GM23338 (cell line): ENCODE measurements at regions not wholly inside any gene's neighbourhood (a gene's known extent, or its start where the extent isn't known, plus 50 kb on each side); places are given as distances from the start of the nearest gene placed in this dataset.

ENCODE experiments used
- ATAC-seq: fragments of 200-7000 bp; cut with Tn5 transposase; 3 replicates; pipeline ENCODE4 v1.9.1; 2020
- DNase-seq: peaks from one replicate; pipeline ENCODE4 v3.0.0-alpha.2; 2015; ENCODE audit warnings: low spot score
- H2AFZ ChIP-seq: fragments of 200-600 bp; sonication (generic); 2 replicates; pipeline ENCODE4 v1.8.0; 2016; ENCODE audit warnings: antibody characterized with exemption, mild to moderate bottlenecking, moderate library complexity
- H3F3A ChIP-seq: fragments of 200-600 bp; sonication (generic); replicated peaks from 2 replicates; pipeline ENCODE4 v1.8.0; 2017; ENCODE audit warnings: antibody characterized with exemption, mixed run types, low read depth
- H3K27ac ChIP-seq: fragments of 200-600 bp; sonication (generic); 2 replicates; pipeline ENCODE4 v1.6.1; 2016; ENCODE audit warnings: low read depth
- H3K27me3 ChIP-seq: fragments of 200-600 bp; sonication (generic); 2 replicates; pipeline ENCODE4 v1.8.0; 2016; ENCODE audit warnings: mild to moderate bottlenecking, mixed run types, moderate library complexity; ENCODE audit not compliant: insufficient read depth
- H3K36me3 ChIP-seq: fragments of 200-600 bp; sonication (generic); 2 replicates; pipeline ENCODE4 v1.8.0; 2016; ENCODE audit warnings: mild to moderate bottlenecking; ENCODE audit not compliant: insufficient read depth
- H3K4me1 ChIP-seq: fragments of 200-600 bp; sonication (generic); 2 replicates; pipeline ENCODE4 v1.8.0; 2016; ENCODE audit warnings: mild to moderate bottlenecking, moderate library complexity; ENCODE audit not compliant: insufficient read depth
- H3K4me2 ChIP-seq: fragments of 200-600 bp; sonication (generic); 2 replicates; pipeline ENCODE4 v1.7.1; 2017; ENCODE audit warnings: mixed run types
- H3K4me3 ChIP-seq: fragments of 200-600 bp; sonication (generic); 2 replicates; pipeline ENCODE4 v1.6.1; 2016; ENCODE audit warnings: mixed run types
- H3K79me2 ChIP-seq: fragments of 200-600 bp; sonication (generic); replicated peaks from 2 replicates; pipeline ENCODE4 v1.8.0; 2017; ENCODE audit warnings: mild to moderate bottlenecking; ENCODE audit not compliant: insufficient read depth
- H3K9me2 ChIP-seq: fragments of 200-600 bp; sonication (generic); 2 replicates; pipeline ENCODE4 v1.8.0; 2017; ENCODE audit not compliant: insufficient read depth
- H4K20me1 ChIP-seq: fragments of 200-600 bp; sonication (generic); replicated peaks from 2 replicates; pipeline ENCODE4 v1.8.0; 2017; ENCODE audit warnings: mild to moderate bottlenecking; ENCODE audit not compliant: insufficient read depth
- H3K27ac Mint-ChIP-seq: 2 replicates; pipeline ENCODE4 v1.8.0; 2020; ENCODE audit warnings: inconsistent platforms, mild to moderate bottlenecking, moderate library complexity, mixed read lengths
- H3K27me3 Mint-ChIP-seq: 3 replicates; pipeline ENCODE4 v1.8.0; 2022; ENCODE audit warnings: low read depth, mild to moderate bottlenecking, moderate library complexity, mixed read lengths, inconsistent platforms; ENCODE audit not compliant: insufficient read depth, poor library complexity
- H3K36me3 Mint-ChIP-seq: 3 replicates; pipeline ENCODE4 v1.8.0; 2021; ENCODE audit warnings: low read depth, mild to moderate bottlenecking, inconsistent platforms, moderate library complexity, mixed read lengths
- H3K4me1 Mint-ChIP-seq: 3 replicates; pipeline ENCODE4 v1.8.0; 2020; ENCODE audit warnings: mild to moderate bottlenecking, inconsistent platforms, mixed read lengths
- H3K4me3 Mint-ChIP-seq: 3 replicates; pipeline ENCODE4 v1.8.0; 2021; ENCODE audit warnings: moderate library complexity, mild to moderate bottlenecking, inconsistent platforms, mixed read lengths
- H3K9me3 Mint-ChIP-seq: 3 replicates; pipeline ENCODE4 v1.8.0; 2020; ENCODE audit warnings: moderate library complexity, mild to moderate bottlenecking, inconsistent platforms, mixed read lengths
- CREB1 ChIP-seq: fragments of 250-450 bp; sonication (Bioruptor Pico); IDR thresholded peaks from 2 replicates; pipeline ENCODE4 v1.5.0; 2020; ENCODE audit warnings: low read depth, mild to moderate bottlenecking, moderate library complexity
- EZH2 ChIP-seq: fragments of 200-600 bp; sonication (generic); IDR thresholded peaks from one replicate; pipeline ENCODE4 v1.8.0; 2017; ENCODE audit warnings: antibody characterized with exemption, mild to moderate bottlenecking, low read depth; ENCODE audit not compliant: unreplicated experiment
- EZH2phosphoT487 ChIP-seq: fragments of 200-600 bp; sonication (generic); IDR thresholded peaks from one replicate; pipeline ENCODE4 v1.8.1; 2018; ENCODE audit warnings: antibody characterized with exemption; ENCODE audit not compliant: unreplicated experiment
- JUNB ChIP-seq: IDR thresholded peaks from one replicate; pipeline ENCODE4 v1.6.1; 2016; ENCODE audit warnings: antibody characterized with exemption; ENCODE audit not compliant: unreplicated experiment
- NANOG ChIP-seq: IDR thresholded peaks from 2 replicates; pipeline ENCODE4 v1.6.1; 2016; ENCODE audit warnings: antibody characterized with exemption, borderline replicate concordance
- POLR2AphosphoS5 ChIP-seq: IDR thresholded peaks from 2 replicates; pipeline ENCODE4 v1.6.1; 2016; ENCODE audit warnings: antibody characterized with exemption, low read depth
- STAT1 ChIP-seq: IDR thresholded peaks from one replicate; pipeline ENCODE4 v1.6.1; 2016; ENCODE audit warnings: antibody characterized with exemption; ENCODE audit not compliant: unreplicated experiment
- ZNF114 ChIP-seq: fragments of 250-450 bp; sonication (Bioruptor Pico); IDR thresholded peaks from 2 replicates; pipeline ENCODE4 v1.5.0; 2020; ENCODE audit warnings: mild to moderate bottlenecking, moderate library complexity
- ZNF331 ChIP-seq: fragments of 250-450 bp; sonication (Bioruptor Pico); IDR thresholded peaks from 2 replicates; pipeline ENCODE4 v1.5.0; 2020; ENCODE audit warnings: low read depth, mild to moderate bottlenecking, moderate library complexity
- TF ChIP-seq, protein P1 (sequence below): IDR thresholded peaks from 2 replicates; pipeline ENCODE4 v1.6.1; 2016; ENCODE audit warnings: antibody characterized with exemption
- TF ChIP-seq, protein P2 (sequence below): fragments of 250-450 bp; sonication (Bioruptor Pico); IDR thresholded peaks from 2 replicates; pipeline ENCODE4 v1.5.0; 2020; ENCODE audit warnings: mild to moderate bottlenecking, moderate library complexity
- TF ChIP-seq, protein P3 (sequence below), 2 experiments: fragments of 200-600 bp in 1 of 2; sonication (generic) in 1 of 2; conservative IDR thresholded peaks; 2 replicates each; pipeline versions ENCODE4 v1.5.1 to v1.6.1; 2016 to 2017; ENCODE audit warnings: antibody characterized with exemption in 2 of 2, low read depth in 2 of 2, mild to moderate bottlenecking in 2 of 2, moderate library complexity in 1 of 2
- TF ChIP-seq, protein P4 (sequence below): IDR thresholded peaks from one replicate; pipeline ENCODE4 v1.6.1; 2018; ENCODE audit warnings: antibody characterized with exemption; ENCODE audit not compliant: unreplicated experiment

DNA sequence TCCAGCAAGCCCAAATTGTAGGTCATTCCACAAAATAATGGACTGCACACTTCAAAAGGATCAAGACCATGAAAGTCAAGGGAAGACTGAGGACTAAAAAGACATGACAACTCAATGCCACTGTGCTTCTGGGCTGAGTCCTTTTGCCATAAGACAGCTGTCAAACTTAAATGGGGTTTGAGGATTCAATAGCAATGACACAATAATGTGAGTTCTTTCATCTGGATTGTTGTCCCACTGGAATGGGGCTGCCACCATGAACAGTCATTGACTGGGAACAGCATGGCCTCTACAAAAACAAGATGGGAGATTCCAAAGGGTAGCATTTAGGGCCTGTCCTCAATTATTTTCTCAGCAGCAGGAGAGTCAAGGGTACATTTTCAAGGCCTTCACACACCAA is 118.5 kb downstream of the EN1 start:
- H3K4me1 Mint-ChIP-seq: no peaks in the 10 kb centered on the region
- peaks cover 27% of the 10 kb centered on the region; the same call in 1 of the 2 replicates for H3K9me2 ChIP-seq
- no peaks in the 10 kb centered on the region for H3K27me3 ChIP-seq
- no peak for ATAC-seq
- H3F3A ChIP-seq: no peaks in the 10 kb centered on the region
- no peaks in the 10 kb centered on the region for H3K4me1 ChIP-seq
- H2AFZ ChIP-seq: no peak overlapping the region
- H3K4me3 Mint-ChIP-seq: no peak overlapping the region
- no peaks in the 10 kb centered on the region for H3K79me2 ChIP-seq
- H3K4me2 ChIP-seq: no peak overlapping the region
- H3K27ac ChIP-seq: no peak overlapping the region
- DNase-seq: no peak
- TF ChIP-seq EZH2phosphoT487 (no peak), NANOG (no peak), STAT1 (no peak), CREB1 (CRISPR knock-in tag) (no peak), ZNF331 (no peak), POLR2AphosphoS5 (no peak), ZNF114 (CRISPR knock-in tag) (no peak), EZH2 (no peak), JUNB (no peak)
- TF ChIP-seq, protein P1, sequence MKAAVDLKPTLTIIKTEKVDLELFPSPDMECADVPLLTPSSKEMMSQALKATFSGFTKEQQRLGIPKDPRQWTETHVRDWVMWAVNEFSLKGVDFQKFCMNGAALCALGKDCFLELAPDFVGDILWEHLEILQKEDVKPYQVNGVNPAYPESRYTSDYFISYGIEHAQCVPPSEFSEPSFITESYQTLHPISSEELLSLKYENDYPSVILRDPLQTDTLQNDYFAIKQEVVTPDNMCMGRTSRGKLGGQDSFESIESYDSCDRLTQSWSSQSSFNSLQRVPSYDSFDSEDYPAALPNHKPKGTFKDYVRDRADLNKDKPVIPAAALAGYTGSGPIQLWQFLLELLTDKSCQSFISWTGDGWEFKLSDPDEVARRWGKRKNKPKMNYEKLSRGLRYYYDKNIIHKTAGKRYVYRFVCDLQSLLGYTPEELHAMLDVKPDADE: no peak
- TF ChIP-seq, protein P2, sequence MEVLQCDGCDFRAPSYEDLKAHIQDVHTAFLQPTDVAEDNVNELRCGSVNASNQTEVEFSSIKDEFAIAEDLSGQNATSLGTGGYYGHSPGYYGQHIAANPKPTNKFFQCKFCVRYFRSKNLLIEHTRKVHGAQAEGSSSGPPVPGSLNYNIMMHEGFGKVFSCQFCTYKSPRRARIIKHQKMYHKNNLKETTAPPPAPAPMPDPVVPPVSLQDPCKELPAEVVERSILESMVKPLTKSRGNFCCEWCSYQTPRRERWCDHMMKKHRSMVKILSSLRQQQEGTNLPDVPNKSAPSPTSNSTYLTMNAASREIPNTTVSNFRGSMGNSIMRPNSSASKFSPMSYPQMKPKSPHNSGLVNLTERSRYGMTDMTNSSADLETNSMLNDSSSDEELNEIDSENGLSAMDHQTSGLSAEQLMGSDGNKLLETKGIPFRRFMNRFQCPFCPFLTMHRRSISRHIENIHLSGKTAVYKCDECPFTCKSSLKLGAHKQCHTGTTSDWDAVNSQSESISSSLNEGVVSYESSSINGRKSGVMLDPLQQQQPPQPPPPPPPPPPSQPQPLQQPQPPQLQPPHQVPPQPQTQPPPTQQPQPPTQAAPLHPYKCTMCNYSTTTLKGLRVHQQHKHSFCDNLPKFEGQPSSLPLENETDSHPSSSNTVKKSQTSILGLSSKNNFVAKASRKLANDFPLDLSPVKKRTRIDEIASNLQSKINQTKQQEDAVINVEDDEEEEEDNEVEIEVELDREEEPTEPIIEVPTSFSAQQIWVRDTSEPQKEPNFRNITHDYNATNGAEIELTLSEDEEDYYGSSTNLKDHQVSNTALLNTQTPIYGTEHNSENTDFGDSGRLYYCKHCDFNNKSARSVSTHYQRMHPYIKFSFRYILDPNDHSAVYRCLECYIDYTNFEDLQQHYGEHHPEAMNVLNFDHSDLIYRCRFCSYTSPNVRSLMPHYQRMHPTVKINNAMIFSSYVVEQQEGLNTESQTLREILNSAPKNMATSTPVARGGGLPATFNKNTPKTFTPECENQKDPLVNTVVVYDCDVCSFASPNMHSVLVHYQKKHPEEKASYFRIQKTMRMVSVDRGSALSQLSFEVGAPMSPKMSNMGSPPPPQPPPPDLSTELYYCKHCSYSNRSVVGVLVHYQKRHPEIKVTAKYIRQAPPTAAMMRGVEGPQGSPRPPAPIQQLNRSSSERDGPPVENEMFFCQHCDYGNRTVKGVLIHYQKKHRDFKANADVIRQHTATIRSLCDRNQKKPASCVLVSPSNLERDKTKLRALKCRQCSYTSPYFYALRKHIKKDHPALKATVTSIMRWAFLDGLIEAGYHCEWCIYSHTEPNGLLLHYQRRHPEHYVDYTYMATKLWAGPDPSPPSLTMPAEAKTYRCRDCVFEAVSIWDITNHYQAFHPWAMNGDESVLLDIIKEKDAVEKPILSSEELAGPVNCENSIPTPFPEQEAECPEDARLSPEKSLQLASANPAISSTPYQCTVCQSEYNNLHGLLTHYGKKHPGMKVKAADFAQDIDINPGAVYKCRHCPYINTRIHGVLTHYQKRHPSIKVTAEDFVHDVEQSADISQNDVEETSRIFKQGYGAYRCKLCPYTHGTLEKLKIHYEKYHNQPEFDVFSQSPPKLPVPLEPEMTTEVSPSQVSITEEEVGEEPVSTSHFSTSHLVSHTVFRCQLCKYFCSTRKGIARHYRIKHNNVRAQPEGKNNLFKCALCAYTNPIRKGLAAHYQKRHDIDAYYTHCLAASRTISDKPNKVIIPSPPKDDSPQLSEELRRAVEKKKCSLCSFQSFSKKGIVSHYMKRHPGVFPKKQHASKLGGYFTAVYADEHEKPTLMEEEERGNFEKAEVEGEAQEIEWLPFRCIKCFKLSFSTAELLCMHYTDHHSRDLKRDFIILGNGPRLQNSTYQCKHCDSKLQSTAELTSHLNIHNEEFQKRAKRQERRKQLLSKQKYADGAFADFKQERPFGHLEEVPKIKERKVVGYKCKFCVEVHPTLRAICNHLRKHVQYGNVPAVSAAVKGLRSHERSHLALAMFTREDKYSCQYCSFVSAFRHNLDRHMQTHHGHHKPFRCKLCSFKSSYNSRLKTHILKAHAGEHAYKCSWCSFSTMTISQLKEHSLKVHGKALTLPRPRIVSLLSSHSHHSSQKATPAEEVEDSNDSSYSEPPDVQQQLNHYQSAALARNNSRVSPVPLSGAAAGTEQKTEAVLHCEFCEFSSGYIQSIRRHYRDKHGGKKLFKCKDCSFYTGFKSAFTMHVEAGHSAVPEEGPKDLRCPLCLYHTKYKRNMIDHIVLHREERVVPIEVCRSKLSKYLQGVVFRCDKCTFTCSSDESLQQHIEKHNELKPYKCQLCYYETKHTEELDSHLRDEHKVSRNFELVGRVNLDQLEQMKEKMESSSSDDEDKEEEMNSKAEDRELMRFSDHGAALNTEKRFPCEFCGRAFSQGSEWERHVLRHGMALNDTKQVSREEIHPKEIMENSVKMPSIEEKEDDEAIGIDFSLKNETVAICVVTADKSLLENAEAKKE (CRISPR knock-in tag): no peak
- TF ChIP-seq, protein P3, sequence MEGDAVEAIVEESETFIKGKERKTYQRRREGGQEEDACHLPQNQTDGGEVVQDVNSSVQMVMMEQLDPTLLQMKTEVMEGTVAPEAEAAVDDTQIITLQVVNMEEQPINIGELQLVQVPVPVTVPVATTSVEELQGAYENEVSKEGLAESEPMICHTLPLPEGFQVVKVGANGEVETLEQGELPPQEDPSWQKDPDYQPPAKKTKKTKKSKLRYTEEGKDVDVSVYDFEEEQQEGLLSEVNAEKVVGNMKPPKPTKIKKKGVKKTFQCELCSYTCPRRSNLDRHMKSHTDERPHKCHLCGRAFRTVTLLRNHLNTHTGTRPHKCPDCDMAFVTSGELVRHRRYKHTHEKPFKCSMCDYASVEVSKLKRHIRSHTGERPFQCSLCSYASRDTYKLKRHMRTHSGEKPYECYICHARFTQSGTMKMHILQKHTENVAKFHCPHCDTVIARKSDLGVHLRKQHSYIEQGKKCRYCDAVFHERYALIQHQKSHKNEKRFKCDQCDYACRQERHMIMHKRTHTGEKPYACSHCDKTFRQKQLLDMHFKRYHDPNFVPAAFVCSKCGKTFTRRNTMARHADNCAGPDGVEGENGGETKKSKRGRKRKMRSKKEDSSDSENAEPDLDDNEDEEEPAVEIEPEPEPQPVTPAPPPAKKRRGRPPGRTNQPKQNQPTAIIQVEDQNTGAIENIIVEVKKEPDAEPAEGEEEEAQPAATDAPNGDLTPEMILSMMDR (conservative IDR thresholded peaks at IDR 0.05; ENCODE audit: low read depth in 2 of 2): no peak
- TF ChIP-seq, protein P4, sequence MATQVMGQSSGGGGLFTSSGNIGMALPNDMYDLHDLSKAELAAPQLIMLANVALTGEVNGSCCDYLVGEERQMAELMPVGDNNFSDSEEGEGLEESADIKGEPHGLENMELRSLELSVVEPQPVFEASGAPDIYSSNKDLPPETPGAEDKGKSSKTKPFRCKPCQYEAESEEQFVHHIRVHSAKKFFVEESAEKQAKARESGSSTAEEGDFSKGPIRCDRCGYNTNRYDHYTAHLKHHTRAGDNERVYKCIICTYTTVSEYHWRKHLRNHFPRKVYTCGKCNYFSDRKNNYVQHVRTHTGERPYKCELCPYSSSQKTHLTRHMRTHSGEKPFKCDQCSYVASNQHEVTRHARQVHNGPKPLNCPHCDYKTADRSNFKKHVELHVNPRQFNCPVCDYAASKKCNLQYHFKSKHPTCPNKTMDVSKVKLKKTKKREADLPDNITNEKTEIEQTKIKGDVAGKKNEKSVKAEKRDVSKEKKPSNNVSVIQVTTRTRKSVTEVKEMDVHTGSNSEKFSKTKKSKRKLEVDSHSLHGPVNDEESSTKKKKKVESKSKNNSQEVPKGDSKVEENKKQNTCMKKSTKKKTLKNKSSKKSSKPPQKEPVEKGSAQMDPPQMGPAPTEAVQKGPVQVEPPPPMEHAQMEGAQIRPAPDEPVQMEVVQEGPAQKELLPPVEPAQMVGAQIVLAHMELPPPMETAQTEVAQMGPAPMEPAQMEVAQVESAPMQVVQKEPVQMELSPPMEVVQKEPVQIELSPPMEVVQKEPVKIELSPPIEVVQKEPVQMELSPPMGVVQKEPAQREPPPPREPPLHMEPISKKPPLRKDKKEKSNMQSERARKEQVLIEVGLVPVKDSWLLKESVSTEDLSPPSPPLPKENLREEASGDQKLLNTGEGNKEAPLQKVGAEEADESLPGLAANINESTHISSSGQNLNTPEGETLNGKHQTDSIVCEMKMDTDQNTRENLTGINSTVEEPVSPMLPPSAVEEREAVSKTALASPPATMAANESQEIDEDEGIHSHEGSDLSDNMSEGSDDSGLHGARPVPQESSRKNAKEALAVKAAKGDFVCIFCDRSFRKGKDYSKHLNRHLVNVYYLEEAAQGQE: no peak
- peaks cover 8% of the 10 kb centered on the region; the same call in 1 of the 3 replicates for H3K36me3 Mint-ChIP-seq
- no peaks in the 10 kb centered on the region for H3K36me3 ChIP-seq
- peaks cover 15% of the 10 kb centered on the region for H3K9me3 Mint-ChIP-seq
- no peak overlapping the region for H3K4me3 ChIP-seq
- H4K20me1 ChIP-seq: no peaks in the 10 kb centered on the region
- no peak overlapping the region for H3K27ac Mint-ChIP-seq
- H3K27me3 Mint-ChIP-seq: peaks cover 8% of the 10 kb centered on the region
